Kidney (tissue), 13 donors: ENCODE measurements at regions not wholly inside any gene's neighbourhood (a gene's known extent, or its start where the extent isn't known, plus 50 kb on each side); places are given as distances from the start of the nearest gene placed in this dataset.
A peak's percentile ranks its signal among the peaks of the same experiment; 100 is the strongest.

Source experiments
- DNase-seq, 5 donors: peaks; one replicate each; pipeline ENCODE4 v3.0.0-alpha.2; 2013 to 2020
- FAIRE-seq: peaks from 2 replicates; lab custom pipeline; 2012; peaks lifted over from hg19 to GRCh38; lab: Jason Lieb, UNC
- H3K27ac ChIP-seq, 2 donors: one replicate each; pipeline ENCODE4 v1.7.0; 2013; ENCODE audit warnings: low read depth in 2 of 2, low read length in 2 of 2, inconsistent platforms in 1 of 2
- H3K27me3 ChIP-seq: one replicate; pipeline ENCODE4 v1.7.1; 2013; ENCODE audit warnings: low read length, inconsistent platforms; ENCODE audit not compliant: control insufficient read depth, insufficient read depth
- H3K36me3 ChIP-seq, 3 donors: one replicate each; pipeline versions ENCODE4 v1.7.0 to v1.7.1; 2013; ENCODE audit warnings: low read length in 3 of 3, control low read depth in 1 of 3, inconsistent platforms in 1 of 3; ENCODE audit not compliant: insufficient read depth in 3 of 3, control insufficient read depth in 2 of 3
- H3K4me1 ChIP-seq, 3 donors: one replicate each; pipeline versions ENCODE4 v1.7.0 to v1.7.1; 2013; ENCODE audit warnings: low read length in 3 of 3, inconsistent platforms in 1 of 3, low read depth in 1 of 3; ENCODE audit not compliant: control insufficient read depth in 2 of 3, insufficient read depth in 2 of 3
- H3K4me3 ChIP-seq, 3 donors: one replicate each; pipeline versions ENCODE4 v1.7.0 to v1.8.1; 2013; ENCODE audit warnings: low read length in 3 of 3, control low read depth in 1 of 3, inconsistent platforms in 1 of 3
- H3K9ac ChIP-seq, 3 donors: one replicate each; pipeline versions ENCODE4 v1.7.0 to v1.7.1; 2013; ENCODE audit warnings: low read length in 3 of 3, control low read depth in 1 of 3, inconsistent platforms in 1 of 3
- H3K9me3 ChIP-seq, 3 donors: one replicate each; pipeline versions ENCODE4 v1.7.0 to v1.7.1; 2013; ENCODE audit warnings: low read length in 3 of 3, control low read depth in 1 of 3, inconsistent platforms in 1 of 3; ENCODE audit not compliant: control insufficient read depth in 2 of 3, insufficient read depth in 1 of 3
- intact Hi-C: fragments of 100-400 bp; cut with DNase I; formaldehyde crosslinking; loops from one replicate; pipeline ENCODE4 v1.11.1; 2022
- TF ChIP-seq, protein P1 (sequence below): IDR thresholded peaks from 3 replicates; pipeline ENCODE4 v1.5.1; 2012; ENCODE audit warnings: mild to moderate bottlenecking, moderate library complexity, borderline replicate concordance; ENCODE audit not compliant: insufficient read depth; ENCODE audit errors: extremely low read depth
- donor health status: control.
- donor health status: control.
- donor health status: control.
- donor health status: control.
- donor health status: control.
- donor health status: DM: yes; HTN: yes; CAD: no.
- donor health status: Normal renal cell carcinoma (clear cell type).

DNA sequence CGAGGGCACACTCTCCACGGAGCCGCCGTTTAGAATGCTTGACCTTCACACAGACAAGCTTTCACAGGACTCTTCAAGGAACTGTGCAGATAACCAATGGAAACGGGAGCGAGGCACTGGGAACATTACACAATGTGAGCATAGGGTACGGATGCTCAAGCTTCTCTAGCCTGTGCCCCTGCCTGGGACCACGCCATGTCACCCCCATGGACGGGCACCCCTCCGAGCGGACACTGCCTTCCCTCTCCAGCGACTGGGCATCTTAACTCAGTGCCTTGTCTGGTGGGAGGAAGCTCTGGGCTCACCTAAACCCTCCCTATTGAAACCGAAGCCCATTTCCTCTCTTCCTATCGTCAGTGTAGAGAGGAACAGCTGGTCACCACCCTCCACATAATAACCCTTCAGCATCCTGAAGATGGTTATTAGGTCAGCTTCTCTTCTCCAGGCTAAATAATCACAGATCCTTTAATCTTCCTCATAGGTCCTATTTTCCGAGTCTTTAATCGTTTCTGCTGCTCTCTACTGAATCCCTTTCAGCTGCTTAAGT lies 626.7 kb downstream of the GALR1 start:
- Histone ChIP-seq H3K36me3 (no peaks in the 10 kb centered on the region), H3K27ac (no peak overlapping the region), H3K27me3 (no peaks in the 10 kb centered on the region), H3K9ac (no peak overlapping the region), H3K9me3 (no peaks in the 10 kb centered on the region), H3K4me3 (no peak overlapping the region), H3K4me1 (no peaks in the 10 kb centered on the region)
- FAIRE-seq (no peak), DNase-seq (peak in 1 of 5 donors; percentile 51)
- intact Hi-C loops, result no loop called here
- TF ChIP-seq, protein P1, sequence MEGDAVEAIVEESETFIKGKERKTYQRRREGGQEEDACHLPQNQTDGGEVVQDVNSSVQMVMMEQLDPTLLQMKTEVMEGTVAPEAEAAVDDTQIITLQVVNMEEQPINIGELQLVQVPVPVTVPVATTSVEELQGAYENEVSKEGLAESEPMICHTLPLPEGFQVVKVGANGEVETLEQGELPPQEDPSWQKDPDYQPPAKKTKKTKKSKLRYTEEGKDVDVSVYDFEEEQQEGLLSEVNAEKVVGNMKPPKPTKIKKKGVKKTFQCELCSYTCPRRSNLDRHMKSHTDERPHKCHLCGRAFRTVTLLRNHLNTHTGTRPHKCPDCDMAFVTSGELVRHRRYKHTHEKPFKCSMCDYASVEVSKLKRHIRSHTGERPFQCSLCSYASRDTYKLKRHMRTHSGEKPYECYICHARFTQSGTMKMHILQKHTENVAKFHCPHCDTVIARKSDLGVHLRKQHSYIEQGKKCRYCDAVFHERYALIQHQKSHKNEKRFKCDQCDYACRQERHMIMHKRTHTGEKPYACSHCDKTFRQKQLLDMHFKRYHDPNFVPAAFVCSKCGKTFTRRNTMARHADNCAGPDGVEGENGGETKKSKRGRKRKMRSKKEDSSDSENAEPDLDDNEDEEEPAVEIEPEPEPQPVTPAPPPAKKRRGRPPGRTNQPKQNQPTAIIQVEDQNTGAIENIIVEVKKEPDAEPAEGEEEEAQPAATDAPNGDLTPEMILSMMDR, result no peak

DNA sequence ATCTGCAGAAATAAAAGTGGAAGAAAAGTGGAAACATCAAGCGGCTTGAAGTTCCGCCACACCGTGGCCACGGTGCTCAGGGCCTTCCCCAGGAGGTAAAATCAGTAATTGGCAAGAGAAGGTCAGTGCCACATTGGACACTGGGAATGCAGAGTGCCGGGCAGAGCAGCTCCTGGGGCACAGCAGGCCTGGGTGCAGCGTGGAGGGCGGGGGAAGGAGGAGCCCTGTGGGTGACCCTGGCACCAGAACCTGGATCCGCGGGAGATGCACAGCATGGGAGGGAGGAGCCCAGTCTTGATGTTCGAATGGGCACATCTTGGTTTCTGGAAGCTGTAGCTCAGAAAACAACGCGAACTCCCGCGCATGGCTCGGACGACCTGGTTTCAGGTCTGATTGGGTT lies 630.2 kb downstream of the GALR1 start:
- TF ChIP-seq, protein P1, result no peak
- DNase-seq (peak in 1 of 5 donors; percentile 53), FAIRE-seq (no peak)
- Histone ChIP-seq H3K36me3 (no peaks in the 10 kb centered on the region), H3K27ac (no peak overlapping the region), H3K9me3 (no peaks in the 10 kb centered on the region), H3K9ac (no peak overlapping the region), H3K4me3 (no peak overlapping the region), H3K27me3 (no peaks in the 10 kb centered on the region), H3K4me1 (no peaks in the 10 kb centered on the region)
- intact Hi-C loops, result no loop called here

DNA sequence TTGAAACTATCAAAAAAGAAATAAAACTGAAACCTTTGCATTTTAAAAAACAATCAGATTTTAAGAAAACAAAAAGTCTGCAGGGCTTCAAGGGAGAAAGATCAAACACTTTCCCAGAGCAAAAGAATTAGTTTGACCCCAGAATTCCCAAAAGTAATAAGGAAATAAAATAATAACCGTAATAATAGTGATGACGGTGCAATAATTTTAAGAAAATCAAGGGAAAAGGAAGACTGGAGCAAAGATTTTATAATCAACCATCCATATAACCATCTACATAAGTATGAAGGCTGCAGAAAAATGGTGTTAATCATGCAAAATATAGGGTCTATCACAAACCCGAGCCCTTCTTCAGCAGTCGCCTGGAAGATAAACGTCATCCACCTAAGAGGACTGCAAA lies 634.8 kb downstream of the GALR1 start:
- FAIRE-seq, result no peak
- intact Hi-C loops, result no loop called here

More for the DNA sequence above, 634.8 kb downstream of the GALR1 start:
- H3K36me3 ChIP-seq, result no peaks in the 10 kb centered on the region
- no peak overlapping the region for H3K27ac ChIP-seq
- H3K4me3 ChIP-seq, result no peak overlapping the region
- DNase-seq, result no peak
- H3K27me3 ChIP-seq, result no peaks in the 10 kb centered on the region
- no peaks in the 10 kb centered on the region for H3K9me3 ChIP-seq
- no peak overlapping the region for H3K9ac ChIP-seq
- H3K4me1 ChIP-seq, result no peaks in the 10 kb centered on the region
- TF ChIP-seq, protein P1, result no peak
